GM10266 (cell line): ENCODE measurements at regions not wholly inside any gene's neighbourhood (a gene's known extent, or its start where the extent isn't known, plus 50 kb on each side); places are given as distances from the start of the nearest gene placed in this dataset.

Experiments
- DNase-seq: peaks from one replicate; pipeline ENCODE4 v3.0.0; 2012; ENCODE audit errors: extremely low spot score
- TF ChIP-seq, protein P1 (sequence below): IDR thresholded peaks from 2 replicates; pipeline ENCODE4 v1.5.1; 2012; ENCODE audit warnings: mild to moderate bottlenecking, low read depth; ENCODE audit not compliant: control insufficient read depth, insufficient read depth; ENCODE audit errors: missing control alignments

DNA sequence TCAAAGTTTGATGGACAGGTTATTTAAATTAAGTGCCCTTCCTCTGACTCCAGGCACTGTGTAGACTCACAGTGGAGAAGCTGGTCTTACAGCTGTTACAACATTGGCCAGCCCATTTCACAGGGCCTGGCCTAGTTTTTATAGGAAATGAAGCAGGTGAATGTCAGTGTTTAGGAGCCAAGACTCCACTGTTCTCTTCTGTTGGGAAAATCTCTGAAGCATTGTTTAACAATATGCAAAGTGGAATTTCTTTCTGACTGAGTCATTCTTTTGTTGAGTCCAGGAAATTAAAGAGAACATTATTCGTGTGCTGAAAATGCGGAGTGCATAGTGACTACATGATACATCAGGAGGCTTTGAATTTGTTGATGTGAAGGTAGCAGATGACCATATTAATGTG lies 64.7 kb downstream of the ARRDC4 start:
- TF ChIP-seq, protein P1, sequence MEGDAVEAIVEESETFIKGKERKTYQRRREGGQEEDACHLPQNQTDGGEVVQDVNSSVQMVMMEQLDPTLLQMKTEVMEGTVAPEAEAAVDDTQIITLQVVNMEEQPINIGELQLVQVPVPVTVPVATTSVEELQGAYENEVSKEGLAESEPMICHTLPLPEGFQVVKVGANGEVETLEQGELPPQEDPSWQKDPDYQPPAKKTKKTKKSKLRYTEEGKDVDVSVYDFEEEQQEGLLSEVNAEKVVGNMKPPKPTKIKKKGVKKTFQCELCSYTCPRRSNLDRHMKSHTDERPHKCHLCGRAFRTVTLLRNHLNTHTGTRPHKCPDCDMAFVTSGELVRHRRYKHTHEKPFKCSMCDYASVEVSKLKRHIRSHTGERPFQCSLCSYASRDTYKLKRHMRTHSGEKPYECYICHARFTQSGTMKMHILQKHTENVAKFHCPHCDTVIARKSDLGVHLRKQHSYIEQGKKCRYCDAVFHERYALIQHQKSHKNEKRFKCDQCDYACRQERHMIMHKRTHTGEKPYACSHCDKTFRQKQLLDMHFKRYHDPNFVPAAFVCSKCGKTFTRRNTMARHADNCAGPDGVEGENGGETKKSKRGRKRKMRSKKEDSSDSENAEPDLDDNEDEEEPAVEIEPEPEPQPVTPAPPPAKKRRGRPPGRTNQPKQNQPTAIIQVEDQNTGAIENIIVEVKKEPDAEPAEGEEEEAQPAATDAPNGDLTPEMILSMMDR, result no peak
- DNase-seq, result no peak

- TF ChIP-seq, protein P1, result no peak
- no peak for DNase-seq
These were observed 74.2 kb downstream of the ARRDC4 start for GRCh38 chr15:98034731-98035130.

GRCh38 chr15:98035134-98035533 lies 74.6 kb downstream of the ARRDC4 start:
- TF ChIP-seq, protein P1, result no peak
- no peak for DNase-seq

GRCh38 chr15:98035577-98036010 lies 75.1 kb downstream of the ARRDC4 start:
- no peak for DNase-seq
- TF ChIP-seq, protein P1, result no peak

DNA sequence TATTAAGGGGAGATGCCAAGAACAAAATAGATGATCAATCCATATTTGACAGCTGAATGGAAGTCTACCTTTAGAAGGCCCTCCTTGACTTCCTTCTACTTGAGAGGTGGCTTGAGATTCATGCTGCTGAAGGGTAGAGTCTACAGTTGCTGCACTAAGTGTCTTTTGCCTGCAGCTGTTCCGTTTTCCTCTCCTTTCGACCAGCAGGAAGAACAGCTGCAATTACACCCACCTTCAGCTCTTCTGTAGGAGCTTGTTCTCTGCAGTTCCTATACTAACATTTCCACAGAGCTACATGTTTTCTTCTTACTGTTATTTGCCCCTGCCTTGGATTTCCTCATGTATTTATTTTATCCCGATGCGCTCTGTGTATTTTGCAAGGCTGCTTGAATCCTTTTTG lies 79.1 kb downstream of the ARRDC4 start:
- TF ChIP-seq, protein P1, result no peak
- DNase-seq, result no peak

GRCh38 chr15:98040146-98040545 lies 79.6 kb downstream of the ARRDC4 start:
- TF ChIP-seq, protein P1, result no peak
- DNase-seq, result no peak

- TF ChIP-seq, protein P1, result no peak
- no peak for DNase-seq
These were observed 82.9 kb downstream of the ARRDC4 start for GRCh38 chr15:98043160-98044014.
